Keratinocyte (primary cell): ENCODE measurements at regions not wholly inside any gene's neighbourhood (a gene's known extent, or its start where the extent isn't known, plus 50 kb on each side); places are given as distances from the start of the nearest gene placed in this dataset.

Experiments
- DNase-seq: peaks from one replicate; pipeline ENCODE4 v3.0.0-alpha.2; 2011; ENCODE audit warnings: low read depth, missing footprints, low spot score
- FAIRE-seq: peaks from 2 replicates; lab custom pipeline; 2011; peaks lifted over from hg19 to GRCh38; lab: Jason Lieb, UNC
- H2AFZ ChIP-seq: 2 replicates; pipeline ENCODE4 v1.6.0; 2012; ENCODE audit warnings: low read length, control low read depth, inconsistent platforms; ENCODE audit not compliant: control insufficient read depth
- H3K27ac ChIP-seq: 2 replicates; pipeline ENCODE4 v1.5.1; 2011; ENCODE audit warnings: low read length; ENCODE audit not compliant: control insufficient read depth, insufficient read depth
- H3K27me3 ChIP-seq: 3 replicates; pipeline ENCODE4 v1.6.0; 2011; ENCODE audit warnings: low read length; ENCODE audit not compliant: control insufficient read depth, insufficient read depth; ENCODE audit errors: extremely low read depth
- H3K36me3 ChIP-seq, 2 experiments: 2 replicates in 1 of 2; 3 replicates in 1 of 2; pipeline ENCODE4 v1.5.1; 2011; ENCODE audit warnings: low read length in 2 of 2, mild to moderate bottlenecking in 1 of 2; ENCODE audit not compliant: control insufficient read depth in 2 of 2, insufficient read depth in 2 of 2; ENCODE audit errors: extremely low read depth in 1 of 2
- H3K4me1 ChIP-seq: 3 replicates; pipeline ENCODE4 v1.5.1; 2011; ENCODE audit warnings: low read length; ENCODE audit not compliant: control insufficient read depth, insufficient read depth; ENCODE audit errors: extremely low read depth
- H3K4me2 ChIP-seq: 3 replicates; pipeline ENCODE4 v1.6.0; 2011; ENCODE audit warnings: low read depth, low read length; ENCODE audit not compliant: control insufficient read depth, insufficient read depth; ENCODE audit errors: extremely low read depth
- H3K4me3 ChIP-seq, 3 experiments: fragments of 200-600 bp in 1 of 3; sonication (generic) in 1 of 3; 2 replicates in 2 of 3; 3 replicates in 1 of 3; pipeline ENCODE4 v1.5.1; 2011 to 2016; ENCODE audit warnings: low read length in 3 of 3, mild to moderate bottlenecking in 3 of 3, control low read depth in 2 of 3, inconsistent platforms in 1 of 3, low read depth in 1 of 3, mixed read lengths in 1 of 3, mixed run types in 1 of 3, moderate library complexity in 1 of 3; ENCODE audit not compliant: control insufficient read depth in 2 of 3, insufficient read depth in 2 of 3; ENCODE audit errors: extremely low read depth in 1 of 3
- H3K79me2 ChIP-seq: 2 replicates; pipeline ENCODE4 v1.6.0; 2012; ENCODE audit warnings: low read length; ENCODE audit not compliant: control insufficient read depth, insufficient read depth
- H3K9ac ChIP-seq: 3 replicates; pipeline ENCODE4 v1.6.0; 2011; ENCODE audit warnings: low read length; ENCODE audit not compliant: control insufficient read depth, insufficient read depth; ENCODE audit errors: extremely low read depth
- H3K9me1 ChIP-seq: 3 replicates; pipeline ENCODE4 v1.6.0; 2011; ENCODE audit warnings: low read length; ENCODE audit not compliant: control insufficient read depth, insufficient read depth; ENCODE audit errors: extremely low read depth
- H3K9me3 ChIP-seq: 2 replicates; pipeline ENCODE4 v1.5.1; 2012; ENCODE audit warnings: low read depth, low read length; ENCODE audit not compliant: control insufficient read depth
- H4K20me1 ChIP-seq: 3 replicates; pipeline ENCODE4 v1.6.0; 2011; ENCODE audit warnings: low read length; ENCODE audit not compliant: control insufficient read depth, insufficient read depth; ENCODE audit errors: extremely low read depth
- EZH2 ChIP-seq: IDR thresholded peaks from one replicate; pipeline ENCODE4 v1.6.1; 2012; ENCODE audit warnings: inconsistent platforms, mild to moderate bottlenecking, low read length, moderate library complexity
- dilution Hi-C: fragments of 300-500 bp; cut with MboI; formaldehyde crosslinking; loops from one replicate; pipeline ENCODE4 v1.7.0; 2020; ENCODE audit warnings: low sequenced_read_pairs; ENCODE audit not compliant: extremely low pct_ligation_motif_present
- TF ChIP-seq, protein P1 (sequence below), 3 experiments: IDR thresholded peaks in 1 of 3; conservative IDR thresholded peaks in 1 of 3; optimal IDR thresholded peaks in 1 of 3; 2 replicates in 2 of 3; 3 replicates in 1 of 3; pipeline versions ENCODE3 to v1.5.1; 2011; ENCODE audit warnings: low read length in 3 of 3, mild to moderate bottlenecking in 3 of 3, moderate library complexity in 2 of 3, control low read depth in 1 of 3, inconsistent platforms in 1 of 3; ENCODE audit not compliant: insufficient read depth in 2 of 3; ENCODE audit errors: extremely low read depth in 1 of 3

DNA sequence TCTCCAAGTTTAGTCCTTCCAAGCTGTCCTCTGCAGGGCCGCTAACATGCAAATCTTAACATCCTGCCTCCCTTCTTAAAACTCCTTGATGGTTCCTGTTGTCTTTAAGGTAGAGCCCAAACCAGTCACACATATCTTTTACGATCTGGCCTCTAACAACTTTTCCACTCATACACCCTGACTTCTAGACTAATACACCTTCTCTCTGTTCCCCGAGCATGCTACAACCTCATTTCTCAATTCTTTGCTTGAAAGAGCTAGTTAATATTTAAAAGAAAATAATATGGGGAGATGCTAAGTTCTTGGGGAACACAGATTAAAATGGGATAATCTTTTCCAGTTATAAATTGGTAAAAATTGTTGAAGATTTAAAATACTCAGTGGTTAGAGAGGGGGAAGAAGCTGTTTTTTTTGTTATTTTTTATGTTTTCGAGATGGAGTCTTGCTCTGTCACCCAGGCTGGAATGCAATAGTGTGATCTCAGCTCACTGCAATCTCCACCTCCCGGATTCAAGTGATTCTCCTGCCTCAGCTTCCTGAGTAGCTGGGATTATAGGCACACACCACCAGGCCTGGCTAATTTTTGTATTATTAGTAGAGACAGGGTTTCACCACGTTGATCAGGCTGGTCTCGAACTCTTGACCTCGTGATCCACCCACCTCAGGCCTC is 250.7 kb downstream of the MAFB start:
- no peak overlapping the region for H3K4me3 ChIP-seq
- no peaks in the 10 kb centered on the region for H4K20me1 ChIP-seq
- H3K4me2 ChIP-seq, result no peak overlapping the region
- H3K9ac ChIP-seq, result no peak overlapping the region
- no peak overlapping the region for H3K27ac ChIP-seq
- dilution Hi-C loops, result no loop called here
- H3K79me2 ChIP-seq, result no peaks in the 10 kb centered on the region
- peaks cover under 1% of the 10 kb centered on the region for H3K4me1 ChIP-seq
- FAIRE-seq (no peak), DNase-seq (no peak)
- H3K9me1 ChIP-seq, result no peaks in the 10 kb centered on the region
- no peaks in the 10 kb centered on the region for H3K36me3 ChIP-seq
- no peak overlapping the region for H2AFZ ChIP-seq
- no peaks in the 10 kb centered on the region for H3K27me3 ChIP-seq
- TF ChIP-seq, protein P1, sequence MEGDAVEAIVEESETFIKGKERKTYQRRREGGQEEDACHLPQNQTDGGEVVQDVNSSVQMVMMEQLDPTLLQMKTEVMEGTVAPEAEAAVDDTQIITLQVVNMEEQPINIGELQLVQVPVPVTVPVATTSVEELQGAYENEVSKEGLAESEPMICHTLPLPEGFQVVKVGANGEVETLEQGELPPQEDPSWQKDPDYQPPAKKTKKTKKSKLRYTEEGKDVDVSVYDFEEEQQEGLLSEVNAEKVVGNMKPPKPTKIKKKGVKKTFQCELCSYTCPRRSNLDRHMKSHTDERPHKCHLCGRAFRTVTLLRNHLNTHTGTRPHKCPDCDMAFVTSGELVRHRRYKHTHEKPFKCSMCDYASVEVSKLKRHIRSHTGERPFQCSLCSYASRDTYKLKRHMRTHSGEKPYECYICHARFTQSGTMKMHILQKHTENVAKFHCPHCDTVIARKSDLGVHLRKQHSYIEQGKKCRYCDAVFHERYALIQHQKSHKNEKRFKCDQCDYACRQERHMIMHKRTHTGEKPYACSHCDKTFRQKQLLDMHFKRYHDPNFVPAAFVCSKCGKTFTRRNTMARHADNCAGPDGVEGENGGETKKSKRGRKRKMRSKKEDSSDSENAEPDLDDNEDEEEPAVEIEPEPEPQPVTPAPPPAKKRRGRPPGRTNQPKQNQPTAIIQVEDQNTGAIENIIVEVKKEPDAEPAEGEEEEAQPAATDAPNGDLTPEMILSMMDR (optimal IDR thresholded peaks at IDR 0.05 in 1 of 3, IDR thresholded peaks at IDR 0.05 in 1 of 3, conservative IDR thresholded peaks at IDR 0.05 in 1 of 3; ENCODE audit: extremely low read depth in 1 of 3, insufficient read depth in 2 of 3, low read length in 3 of 3), result no peak
- TF ChIP-seq EZH2, result no peak
- H3K9me3 ChIP-seq, result no peaks in the 10 kb centered on the region

DNA sequence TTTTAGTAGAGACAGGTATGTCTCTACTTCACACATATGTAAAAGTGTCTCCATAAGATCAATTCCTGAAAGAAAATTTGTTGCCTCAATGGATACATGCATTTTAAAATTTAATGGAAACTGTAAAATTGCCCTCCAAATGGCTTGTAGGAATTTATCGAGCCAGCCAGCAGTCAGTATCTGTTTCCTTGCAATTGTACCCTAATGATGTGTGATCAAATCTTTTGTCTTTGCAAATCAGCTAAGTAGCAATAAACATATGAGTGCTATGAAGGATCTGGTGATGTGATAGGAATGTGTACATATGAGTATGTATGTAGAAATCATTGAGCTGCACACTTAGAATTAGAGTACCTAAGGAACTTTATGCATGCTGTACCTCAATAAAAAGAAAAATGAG is 253.0 kb downstream of the MAFB start:
- dilution Hi-C loops, result no loop called here
- H4K20me1 ChIP-seq, result no peaks in the 10 kb centered on the region
- TF ChIP-seq EZH2, result no peak
- TF ChIP-seq, protein P1 (optimal IDR thresholded peaks at IDR 0.05 in 1 of 3, IDR thresholded peaks at IDR 0.05 in 1 of 3, conservative IDR thresholded peaks at IDR 0.05 in 1 of 3; ENCODE audit: extremely low read depth in 1 of 3, insufficient read depth in 2 of 3, low read length in 3 of 3), result no peak
- no peak overlapping the region for H3K4me2 ChIP-seq
- no peaks in the 10 kb centered on the region for H3K36me3 ChIP-seq
- H2AFZ ChIP-seq, result no peak overlapping the region
- no peaks in the 10 kb centered on the region for H3K79me2 ChIP-seq
- no peaks in the 10 kb centered on the region for H3K9me1 ChIP-seq
- no peak for FAIRE-seq
- H3K9ac ChIP-seq, result no peak overlapping the region
- no peaks in the 10 kb centered on the region for H3K9me3 ChIP-seq
- H3K27me3 ChIP-seq, result no peaks in the 10 kb centered on the region
- no peak overlapping the region for H3K27ac ChIP-seq
- H3K4me3 ChIP-seq, result no peak overlapping the region
- peaks cover 18% of the 10 kb centered on the region for H3K4me1 ChIP-seq
- DNase-seq, result no peak
